Central memory CD8-positive, alpha-beta T cell (primary cell): ENCODE measurements at regions not wholly inside any gene's neighbourhood (a gene's known extent, or its start where the extent isn't known, plus 50 kb on each side); places are given as distances from the start of the nearest gene placed in this dataset.

Experiments
- ATAC-seq: fragments of 150-1000 bp; cut with Tn5 transposase; replicated peaks from 2 replicates; pipeline ENCODE4 v1.10.0; 2022; ENCODE audit warnings: mild to moderate bottlenecking, moderate FRiP score, moderate number of reproducible peaks; ENCODE audit not compliant: poor library complexity, severe bottlenecking; ENCODE audit errors: extremely low read depth
- DNase-seq, 2 donors: peaks; one replicate each; pipeline ENCODE4 v3.0.0; 2021; ENCODE audit warnings: low spot score in 2 of 2
- H3K27ac Mint-ChIP-seq: one replicate; pipeline ENCODE4 v1.8.0; 2022; ENCODE audit warnings: low read depth, mild to moderate bottlenecking, moderate library complexity, mixed read lengths
- H3K27me3 Mint-ChIP-seq: one replicate; pipeline ENCODE4 v1.8.0; 2022; ENCODE audit warnings: mixed read lengths
- H3K36me3 Mint-ChIP-seq: one replicate; pipeline ENCODE4 v1.8.0; 2022; ENCODE audit warnings: mild to moderate bottlenecking, moderate library complexity, mixed read lengths; ENCODE audit not compliant: insufficient read depth
- H3K4me1 Mint-ChIP-seq: one replicate; pipeline ENCODE4 v1.8.0; 2022; ENCODE audit warnings: mixed read lengths
- H3K4me3 Mint-ChIP-seq: one replicate; pipeline ENCODE4 v1.8.0; 2022; ENCODE audit warnings: mild to moderate bottlenecking, moderate library complexity, mixed read lengths
- H3K9me3 Mint-ChIP-seq: one replicate; pipeline ENCODE4 v1.8.0; 2022; ENCODE audit warnings: mixed read lengths

GRCh38 chr5:106154280-106154716 lies 1516.4 kb downstream of the EFNA5 start:
- Mint-ChIP-seq H3K36me3 (no peaks in the 10 kb centered on the region), H3K27me3 (no peaks in the 10 kb centered on the region), H3K4me3 (no peak overlapping the region), H3K4me1 (no peaks in the 10 kb centered on the region), H3K27ac (no peak overlapping the region), H3K9me3 (peaks cover 15% of the 10 kb centered on the region)
- ATAC-seq = no peak
- DNase-seq = no peak

DNA sequence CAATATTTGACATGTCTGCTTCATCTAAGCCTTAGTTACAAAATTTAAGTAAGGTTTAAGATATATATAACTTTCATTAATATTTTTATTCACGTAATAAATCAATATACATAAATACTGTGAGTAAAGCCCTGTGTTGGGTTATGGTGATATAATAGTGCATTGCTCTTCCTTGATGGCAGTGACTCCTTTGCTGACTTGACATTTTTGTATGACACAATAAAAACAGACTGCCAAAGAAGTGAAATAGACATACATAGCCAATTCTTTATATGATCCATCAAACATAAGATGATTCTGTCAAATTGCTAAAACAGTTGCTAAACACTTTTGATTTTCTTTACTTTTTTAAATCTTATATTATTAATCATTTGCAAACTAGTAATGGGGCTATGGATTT lies 1518.2 kb downstream of the EFNA5 start:
- Mint-ChIP-seq H3K27me3 (no peaks in the 10 kb centered on the region), H3K9me3 (peaks cover 15% of the 10 kb centered on the region), H3K27ac (no peak overlapping the region), H3K4me1 (no peaks in the 10 kb centered on the region), H3K36me3 (no peaks in the 10 kb centered on the region), H3K4me3 (no peak overlapping the region)
- DNase-seq = no peak
- no peak for ATAC-seq

DNA sequence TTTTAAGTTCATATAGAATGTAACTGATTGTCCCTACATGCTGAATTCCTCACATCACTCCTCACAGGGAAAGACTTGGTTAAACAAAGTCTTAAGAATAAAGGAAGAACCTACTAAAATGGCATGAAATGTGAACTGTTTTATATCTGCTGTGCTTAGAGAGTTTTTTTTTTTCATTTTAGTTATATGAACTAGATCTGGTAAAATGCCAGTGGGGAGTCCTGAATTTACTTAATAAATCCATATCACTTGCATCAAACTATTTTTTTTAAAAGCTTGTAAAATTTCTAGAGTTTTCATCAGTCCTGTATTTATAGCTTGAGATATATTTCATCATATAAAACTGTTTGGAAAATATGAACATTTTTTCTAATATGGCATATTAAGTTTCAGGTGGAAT lies 1528.6 kb downstream of the EFNA5 start:
- peaks cover 6% of the 10 kb centered on the region for H3K9me3 Mint-ChIP-seq
- H3K4me1 Mint-ChIP-seq = no peaks in the 10 kb centered on the region
- no peak overlapping the region for H3K27ac Mint-ChIP-seq
- no peaks in the 10 kb centered on the region for H3K27me3 Mint-ChIP-seq
- no peak overlapping the region for H3K4me3 Mint-ChIP-seq
- ATAC-seq (no peak), DNase-seq (no peak)
- no peaks in the 10 kb centered on the region for H3K36me3 Mint-ChIP-seq

DNA sequence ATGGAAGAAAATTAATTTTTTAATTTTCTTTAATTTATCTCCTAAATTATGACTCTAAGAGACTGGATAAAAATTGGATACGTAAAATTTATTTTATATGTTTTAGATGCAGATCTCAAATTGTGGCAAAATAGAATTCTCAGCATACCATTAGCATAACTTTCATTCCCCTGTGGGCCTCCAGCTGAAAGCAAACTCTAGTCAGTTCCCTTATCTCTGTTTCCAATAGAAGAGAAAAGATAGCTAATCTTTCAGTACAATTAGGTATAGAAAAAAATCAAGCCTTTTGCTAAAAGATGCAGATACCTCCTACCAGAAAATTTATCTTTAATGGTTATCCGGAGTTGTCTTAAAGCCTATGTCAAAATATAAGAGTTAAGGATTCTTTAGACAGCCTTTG lies 1530.6 kb downstream of the EFNA5 start:
- no peaks in the 10 kb centered on the region for H3K4me1 Mint-ChIP-seq
- no peak overlapping the region for H3K4me3 Mint-ChIP-seq
- H3K27me3 Mint-ChIP-seq = no peaks in the 10 kb centered on the region
- no peaks in the 10 kb centered on the region for H3K9me3 Mint-ChIP-seq
- H3K36me3 Mint-ChIP-seq = no peaks in the 10 kb centered on the region
- DNase-seq (no peak), ATAC-seq (no peak)
- no peak overlapping the region for H3K27ac Mint-ChIP-seq

DNA sequence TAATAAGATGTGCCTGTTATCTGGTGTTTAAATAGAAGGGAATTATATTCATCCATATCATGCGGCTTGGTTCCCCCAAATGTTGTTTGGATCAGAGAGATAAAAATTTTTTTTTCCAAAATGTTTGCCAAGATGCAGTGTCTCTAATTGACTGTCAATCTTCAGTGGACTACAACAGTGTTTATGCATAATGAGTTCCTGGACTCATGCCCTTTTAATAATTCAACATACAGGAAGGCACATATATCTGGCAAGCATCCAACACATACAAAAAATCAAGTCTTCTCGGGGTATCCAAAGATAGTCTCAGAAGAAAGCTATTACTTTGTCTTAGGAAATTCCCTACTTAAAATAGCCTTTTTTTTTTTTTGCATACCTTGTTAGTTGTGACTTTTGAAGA lies 1534.7 kb downstream of the EFNA5 start:
- no peak for DNase-seq
- H3K36me3 Mint-ChIP-seq = no peaks in the 10 kb centered on the region
- no peaks in the 10 kb centered on the region for H3K27me3 Mint-ChIP-seq
- H3K27ac Mint-ChIP-seq = no peak overlapping the region
- H3K4me1 Mint-ChIP-seq = no peaks in the 10 kb centered on the region
- H3K4me3 Mint-ChIP-seq = no peak overlapping the region
- no peak for ATAC-seq
- H3K9me3 Mint-ChIP-seq = peaks cover 5% of the 10 kb centered on the region

- no peaks in the 10 kb centered on the region for H3K27me3 Mint-ChIP-seq
- no peaks in the 10 kb centered on the region for H3K36me3 Mint-ChIP-seq
- ATAC-seq = no peak
- no peak overlapping the region for H3K4me3 Mint-ChIP-seq
- no peak overlapping the region for H3K27ac Mint-ChIP-seq
- no peak for DNase-seq
- peaks cover 5% of the 10 kb centered on the region for H3K9me3 Mint-ChIP-seq
- no peaks in the 10 kb centered on the region for H3K4me1 Mint-ChIP-seq
Observed at GRCh38 chr5:106135473-106135872, 1535.3 kb downstream of the EFNA5 start.

DNA sequence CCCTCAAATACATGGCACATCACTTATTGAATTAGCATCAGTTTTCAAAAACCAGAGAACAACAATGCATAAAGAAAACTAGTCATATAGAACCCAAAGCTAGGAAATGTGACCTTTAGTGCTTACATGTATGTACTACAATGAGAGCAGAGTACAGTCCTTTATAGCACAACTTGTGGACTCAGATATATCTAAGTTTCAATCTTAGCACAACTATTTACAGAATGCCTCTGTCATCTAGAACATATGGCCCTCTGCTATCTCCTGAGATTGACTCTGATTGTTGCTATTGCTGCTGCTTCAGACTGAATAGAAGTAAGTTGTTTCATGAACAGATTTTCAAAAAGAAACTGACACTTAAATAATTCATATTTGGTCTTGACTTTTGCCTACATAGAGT lies 1536.2 kb downstream of the EFNA5 start:
- Mint-ChIP-seq H3K36me3 (no peaks in the 10 kb centered on the region), H3K27ac (no peak overlapping the region), H3K4me3 (no peak overlapping the region), H3K27me3 (no peaks in the 10 kb centered on the region), H3K4me1 (no peaks in the 10 kb centered on the region), H3K9me3 (peaks cover 5% of the 10 kb centered on the region)
- DNase-seq = no peak
- no peak for ATAC-seq

DNA sequence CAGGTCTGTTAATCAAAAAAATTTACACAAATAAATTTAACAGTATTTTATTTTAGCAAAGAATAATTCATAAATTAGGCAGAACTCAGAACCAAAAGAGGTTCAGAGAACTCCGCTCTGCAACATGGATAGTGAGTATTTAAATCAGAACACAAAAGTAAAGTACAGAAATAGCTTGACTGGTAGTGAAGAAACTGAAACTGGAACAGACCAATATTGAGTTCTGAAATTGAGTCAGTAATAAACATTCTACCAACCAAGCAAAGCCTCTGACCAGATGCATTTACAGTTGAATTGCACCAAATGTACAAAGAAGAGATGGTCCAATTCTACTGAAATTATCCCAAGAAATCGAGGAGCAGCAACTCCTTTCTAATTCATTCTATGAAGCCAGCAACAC lies 1542.8 kb downstream of the EFNA5 start:
- Mint-ChIP-seq H3K4me3 (no peak overlapping the region), H3K27me3 (no peaks in the 10 kb centered on the region), H3K9me3 (peaks cover 6% of the 10 kb centered on the region), H3K27ac (no peak overlapping the region), H3K4me1 (no peaks in the 10 kb centered on the region), H3K36me3 (no peaks in the 10 kb centered on the region)
- ATAC-seq (no peak), DNase-seq (no peak)

GRCh38 chr5:106127341-106127781 lies 1543.4 kb downstream of the EFNA5 start:
- Mint-ChIP-seq H3K36me3 (no peaks in the 10 kb centered on the region), H3K4me1 (no peaks in the 10 kb centered on the region), H3K4me3 (no peak overlapping the region), H3K9me3 (peaks cover 8% of the 10 kb centered on the region), H3K27ac (no peak overlapping the region), H3K27me3 (no peaks in the 10 kb centered on the region)
- ATAC-seq = no peak
- DNase-seq = no peak

- Mint-ChIP-seq H3K4me3 (no peak overlapping the region), H3K4me1 (no peaks in the 10 kb centered on the region), H3K27ac (no peak overlapping the region), H3K36me3 (no peaks in the 10 kb centered on the region), H3K27me3 (no peaks in the 10 kb centered on the region), H3K9me3 (peaks cover 15% of the 10 kb centered on the region)
- DNase-seq = no peak
- no peak for ATAC-seq
Observed at GRCh38 chr5:106121972-106122605, 1548.6 kb downstream of the EFNA5 start.

- Mint-ChIP-seq H3K9me3 (peaks cover 13% of the 10 kb centered on the region), H3K4me1 (no peaks in the 10 kb centered on the region), H3K36me3 (no peaks in the 10 kb centered on the region), H3K27ac (no peak overlapping the region), H3K27me3 (no peaks in the 10 kb centered on the region), H3K4me3 (no peak overlapping the region)
- no peak for ATAC-seq
- no peak for DNase-seq
Observed at GRCh38 chr5:106116682-106117081, 1554.1 kb downstream of the EFNA5 start.

DNA sequence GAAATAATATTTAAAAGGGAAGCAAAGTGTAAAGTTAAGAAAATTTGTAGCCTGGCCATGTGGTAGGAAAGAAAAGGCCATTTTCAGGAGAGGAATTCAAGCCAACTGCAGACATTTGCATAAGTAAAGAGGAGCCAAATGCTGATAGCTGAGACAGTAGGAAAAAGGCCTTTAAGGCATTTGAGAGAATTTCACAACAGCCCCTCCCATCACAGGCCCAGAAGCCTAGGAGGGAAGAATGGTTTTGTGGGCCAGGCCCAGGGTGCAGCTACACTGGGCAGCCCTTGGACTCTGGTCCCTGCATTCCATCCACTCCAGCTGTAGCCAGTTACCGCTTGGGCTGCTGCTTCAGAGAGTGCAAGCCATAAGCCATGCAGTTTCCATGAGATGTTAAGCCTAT lies 1556.8 kb downstream of the EFNA5 start:
- Mint-ChIP-seq H3K36me3 (no peaks in the 10 kb centered on the region), H3K27me3 (no peaks in the 10 kb centered on the region), H3K27ac (no peak overlapping the region), H3K4me1 (no peaks in the 10 kb centered on the region), H3K4me3 (no peak overlapping the region), H3K9me3 (peaks cover 7% of the 10 kb centered on the region)
- DNase-seq (no peak), ATAC-seq (no peak)

DNA sequence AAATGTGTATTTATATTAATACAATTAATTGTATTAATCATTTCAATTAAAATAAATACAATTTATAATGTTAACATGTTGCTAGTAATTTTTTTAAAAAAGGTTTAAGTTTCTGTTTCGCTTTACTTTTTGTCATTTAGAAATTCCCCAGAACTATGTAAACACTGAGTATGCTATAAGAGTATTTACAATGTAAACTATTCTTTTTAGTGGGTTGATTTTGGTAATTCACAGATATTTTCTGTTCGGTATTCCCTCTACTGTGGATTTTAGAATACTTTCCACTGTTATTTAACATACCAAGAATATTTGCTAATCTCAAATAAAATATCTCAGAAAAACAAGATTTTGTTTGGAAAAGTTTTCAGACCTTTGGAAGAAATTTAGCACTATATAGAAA lies 1564.4 kb downstream of the EFNA5 start:
- Mint-ChIP-seq H3K4me1 (no peaks in the 10 kb centered on the region), H3K9me3 (no peaks in the 10 kb centered on the region), H3K36me3 (no peaks in the 10 kb centered on the region), H3K4me3 (no peak overlapping the region), H3K27ac (no peak overlapping the region), H3K27me3 (no peaks in the 10 kb centered on the region)
- DNase-seq (no peak), ATAC-seq (no peak)

- no peaks in the 10 kb centered on the region for H3K4me1 Mint-ChIP-seq
- DNase-seq (no peak), ATAC-seq (no peak)
- H3K36me3 Mint-ChIP-seq = no peaks in the 10 kb centered on the region
- peaks cover 7% of the 10 kb centered on the region for H3K9me3 Mint-ChIP-seq
- H3K27me3 Mint-ChIP-seq = no peaks in the 10 kb centered on the region
- no peak overlapping the region for H3K27ac Mint-ChIP-seq
- H3K4me3 Mint-ChIP-seq = no peak overlapping the region
Observed at GRCh38 chr5:106097340-106097739, 1573.4 kb downstream of the EFNA5 start.
